GM12892 (cell line): ENCODE measurements at regions not wholly inside any gene's neighbourhood (a gene's known extent, or its start where the extent isn't known, plus 50 kb on each side); places are given as distances from the start of the nearest gene placed in this dataset.

Source experiments
- POLR2A ChIP-seq: IDR thresholded peaks from 2 replicates; pipeline ENCODE4 v1.6.1; 2011; ENCODE audit warnings: low read depth, low read length, control low read depth
- TAF1 ChIP-seq: IDR thresholded peaks from 2 replicates; pipeline ENCODE4 v1.6.1; 2011; ENCODE audit warnings: low read depth, mild to moderate bottlenecking, control low read depth, low read length, borderline replicate concordance

DNA sequence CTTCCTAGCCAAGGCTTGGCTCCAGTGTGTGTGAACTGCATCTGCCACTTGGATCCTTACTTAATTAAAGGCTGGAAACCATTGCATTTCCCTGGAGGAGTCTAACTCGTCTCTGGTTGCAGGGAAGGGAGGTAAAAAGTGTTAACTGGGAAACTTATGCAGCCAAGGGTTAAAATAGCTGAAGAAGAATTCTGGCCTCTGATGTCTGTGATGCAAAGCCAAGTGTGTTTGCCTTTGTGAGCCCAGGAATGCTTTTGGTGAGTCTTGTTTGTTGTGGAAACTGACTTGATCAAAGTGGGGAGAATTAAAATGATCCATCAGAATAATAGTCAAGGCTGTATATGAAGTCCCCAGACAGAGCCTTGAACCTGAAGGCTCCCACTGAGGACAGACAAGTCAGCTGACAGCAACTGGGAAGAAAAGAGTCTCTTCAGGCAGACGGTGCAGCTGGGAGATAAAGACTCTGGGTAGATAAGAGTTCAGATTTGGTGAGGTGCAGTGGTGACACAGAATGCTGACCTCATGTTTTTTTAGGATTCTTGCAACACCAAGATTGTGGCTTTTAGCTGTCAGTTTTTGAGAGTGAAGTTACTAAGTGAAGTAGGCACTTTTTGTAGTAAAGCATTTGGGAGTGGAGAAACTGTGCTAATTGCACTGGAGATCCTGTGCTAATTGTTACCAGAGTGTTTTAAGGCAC, 59.5 kb upstream of the WLS start:
- TF ChIP-seq TAF1 (no peak), POLR2A (no peak)
